MCF 10A (cell line): ENCODE measurements at regions not wholly inside any gene's neighbourhood (a gene's known extent, or its start where the extent isn't known, plus 50 kb on each side); places are given as distances from the start of the nearest gene placed in this dataset.

Experiments used
- BruUV-seq: library from RNA; stranded (reverse); fragments of 400-500 nt; replicated peaks from 2 replicates; lab custom pipeline; 2021; lab: Mats Ljungman, UMichigan
- CTCF ChIA-PET: fragments of 300-600 bp; sonication (Branson Sonifier 250); formaldehyde crosslinking; extraction: SDS; loops from one replicate; lab custom pipeline; 2021; ENCODE audit warnings: antibody characterized with exemption, inconsistent platforms; lab: Yijun Ruan, JAX
- POLR2A ChIA-PET: fragments of 300-600, 350-650 bp; sonication (Branson Sonifier 250); formaldehyde crosslinking; extraction: SDS; loops from one replicate; lab custom pipeline; 2020; ENCODE audit warnings: antibody characterized with exemption, inconsistent platforms; lab: Yijun Ruan, JAX
- DNase-seq: peaks from one replicate; pipeline ENCODE4 v3.0.0-alpha.2; 2018; ENCODE audit not compliant: unreplicated experiment
- H3K27ac Mint-ChIP-seq: one replicate; pipeline ENCODE4 v1.8.0; 2022; ENCODE audit warnings: mild to moderate bottlenecking, low read depth, mixed read lengths; ENCODE audit not compliant: unreplicated experiment
- H3K27me3 Mint-ChIP-seq: one replicate; pipeline ENCODE4 v1.8.0; 2022; ENCODE audit warnings: mixed read lengths; ENCODE audit not compliant: insufficient read depth, unreplicated experiment
- H3K36me3 Mint-ChIP-seq: one replicate; pipeline ENCODE4 v1.8.0; 2022; ENCODE audit warnings: mild to moderate bottlenecking, moderate library complexity, mixed read lengths; ENCODE audit not compliant: insufficient read depth, unreplicated experiment
- H3K4me1 Mint-ChIP-seq: one replicate; pipeline ENCODE4 v1.8.0; 2022; ENCODE audit warnings: mixed read lengths; ENCODE audit not compliant: insufficient read depth, unreplicated experiment
- H3K4me3 Mint-ChIP-seq: one replicate; pipeline ENCODE4 v1.8.0; 2022; ENCODE audit warnings: mild to moderate bottlenecking, moderate library complexity, mixed read lengths; ENCODE audit not compliant: unreplicated experiment
- H3K9me3 Mint-ChIP-seq: one replicate; pipeline ENCODE4 v1.8.0; 2022; ENCODE audit warnings: mixed read lengths; ENCODE audit not compliant: unreplicated experiment
- intact Hi-C: fragments of 100-400 bp; cut with micrococcal nuclease; formaldehyde crosslinking; loops from 2 replicates; pipeline ENCODE4 v1.14.1; 2022
- TF ChIP-seq, protein P1 (sequence below): fragments of 200-600 bp; IDR thresholded peaks from one replicate; pipeline ENCODE4 v1.8.0; 2022; ENCODE audit warnings: antibody characterized with exemption, mild to moderate bottlenecking; ENCODE audit not compliant: unreplicated experiment

DNA sequence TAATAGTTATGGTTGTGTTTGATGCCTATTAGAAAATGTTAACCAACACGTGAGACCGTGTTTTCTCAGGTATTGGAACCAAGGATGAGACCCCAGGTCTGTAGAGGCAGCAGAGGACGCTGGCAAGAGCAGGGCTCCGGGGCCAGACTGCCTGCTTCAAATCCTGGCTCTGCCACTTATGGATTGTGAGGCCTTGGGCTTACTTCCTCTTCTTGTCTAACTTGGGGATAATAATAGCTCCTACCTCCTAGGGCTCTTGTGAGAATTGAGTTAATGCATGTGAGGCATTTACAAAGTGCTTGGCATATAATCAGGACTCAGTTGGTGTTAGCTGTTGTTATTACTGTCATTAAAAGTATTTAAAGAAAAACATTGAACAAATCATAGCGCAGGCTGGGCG, 85.5 kb upstream of the PITX1 start:
- H3K27me3 Mint-ChIP-seq = no peaks in the 10 kb centered on the region
- DNase-seq = no peak
- H3K4me3 Mint-ChIP-seq = no peak overlapping the region
- intact Hi-C loops = no loop called here
- ChIA-PET CTCF (interaction anchor here (1.0 kb wide), 1 partner anchor 14 kb away, joined by 3 read pairs; no protein-coding TSS in a partner anchor), POLR2A (interaction anchor here (1.2 kb wide), 1 partner anchor 13 kb away, joined by 3 read pairs; no protein-coding TSS in a partner anchor)
- no TSS peak for BruUV-seq
- TF ChIP-seq, protein P1, sequence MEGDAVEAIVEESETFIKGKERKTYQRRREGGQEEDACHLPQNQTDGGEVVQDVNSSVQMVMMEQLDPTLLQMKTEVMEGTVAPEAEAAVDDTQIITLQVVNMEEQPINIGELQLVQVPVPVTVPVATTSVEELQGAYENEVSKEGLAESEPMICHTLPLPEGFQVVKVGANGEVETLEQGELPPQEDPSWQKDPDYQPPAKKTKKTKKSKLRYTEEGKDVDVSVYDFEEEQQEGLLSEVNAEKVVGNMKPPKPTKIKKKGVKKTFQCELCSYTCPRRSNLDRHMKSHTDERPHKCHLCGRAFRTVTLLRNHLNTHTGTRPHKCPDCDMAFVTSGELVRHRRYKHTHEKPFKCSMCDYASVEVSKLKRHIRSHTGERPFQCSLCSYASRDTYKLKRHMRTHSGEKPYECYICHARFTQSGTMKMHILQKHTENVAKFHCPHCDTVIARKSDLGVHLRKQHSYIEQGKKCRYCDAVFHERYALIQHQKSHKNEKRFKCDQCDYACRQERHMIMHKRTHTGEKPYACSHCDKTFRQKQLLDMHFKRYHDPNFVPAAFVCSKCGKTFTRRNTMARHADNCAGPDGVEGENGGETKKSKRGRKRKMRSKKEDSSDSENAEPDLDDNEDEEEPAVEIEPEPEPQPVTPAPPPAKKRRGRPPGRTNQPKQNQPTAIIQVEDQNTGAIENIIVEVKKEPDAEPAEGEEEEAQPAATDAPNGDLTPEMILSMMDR = no peak
- H3K27ac Mint-ChIP-seq = no peak overlapping the region
- no peaks in the 10 kb centered on the region for H3K36me3 Mint-ChIP-seq
- H3K4me1 Mint-ChIP-seq = peaks cover 9% of the 10 kb centered on the region
- H3K9me3 Mint-ChIP-seq = no peaks in the 10 kb centered on the region

DNA sequence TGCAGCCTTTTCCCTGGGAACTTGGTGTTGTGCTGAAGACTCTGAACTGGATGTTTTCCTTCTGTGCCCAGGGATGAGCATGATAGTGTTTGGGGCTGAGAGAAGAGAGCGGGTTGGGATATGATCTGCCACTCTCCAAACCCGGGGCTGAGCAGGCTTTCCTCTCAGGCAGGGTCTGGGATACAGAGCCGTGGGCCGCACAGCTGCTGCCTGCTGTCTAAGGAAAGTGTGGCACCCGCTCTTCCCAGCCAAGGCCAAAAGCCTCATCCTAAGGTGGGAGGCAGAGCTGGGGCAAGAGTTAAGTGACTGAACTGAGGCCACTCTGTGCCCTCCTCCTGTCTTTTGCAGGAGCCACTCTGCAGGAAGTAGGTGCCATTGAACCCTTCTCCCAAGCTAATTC, 83.6 kb upstream of the PITX1 start:
- intact Hi-C loops = no loop called here
- Mint-ChIP-seq H3K27me3 (no peaks in the 10 kb centered on the region), H3K4me1 (peaks cover 11% of the 10 kb centered on the region), H3K9me3 (no peaks in the 10 kb centered on the region), H3K4me3 (no peak overlapping the region), H3K36me3 (no peaks in the 10 kb centered on the region), H3K27ac (no peak overlapping the region)
- no TSS peak for BruUV-seq
- DNase-seq = no peak
- ChIA-PET POLR2A (no interaction called here), CTCF (no interaction called here)
- TF ChIP-seq, protein P1 = no peak

DNA sequence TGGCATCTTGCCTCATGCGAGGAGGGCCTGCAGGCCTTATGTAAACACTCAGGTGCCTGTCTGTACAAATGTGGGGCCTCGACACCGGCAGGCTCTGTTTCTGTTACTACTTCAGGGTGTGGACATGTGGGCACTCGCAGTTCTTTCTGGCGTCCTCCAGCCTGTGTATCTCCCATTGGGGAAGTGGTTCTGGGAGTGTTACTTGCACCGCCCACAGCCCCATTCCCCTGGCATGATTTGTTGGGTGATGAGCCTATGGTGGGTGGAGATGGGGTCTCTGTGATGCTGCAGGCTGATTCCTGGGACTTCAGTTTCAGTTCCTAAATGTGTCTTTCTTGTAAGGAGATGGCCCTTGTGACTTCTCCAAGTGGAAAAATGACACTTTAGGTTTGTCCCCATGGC, 82.1 kb upstream of the PITX1 start:
- ChIA-PET CTCF (no interaction called here), POLR2A (no interaction called here)
- H3K27ac Mint-ChIP-seq = no peak overlapping the region
- intact Hi-C loops = no loop called here
- H3K36me3 Mint-ChIP-seq = no peaks in the 10 kb centered on the region
- H3K9me3 Mint-ChIP-seq = no peaks in the 10 kb centered on the region
- BruUV-seq = no TSS peak
- H3K4me1 Mint-ChIP-seq = peaks cover 25% of the 10 kb centered on the region
- TF ChIP-seq, protein P1 = no peak
- no peaks in the 10 kb centered on the region for H3K27me3 Mint-ChIP-seq
- DNase-seq = no peak
- H3K4me3 Mint-ChIP-seq = no peak overlapping the region

DNA sequence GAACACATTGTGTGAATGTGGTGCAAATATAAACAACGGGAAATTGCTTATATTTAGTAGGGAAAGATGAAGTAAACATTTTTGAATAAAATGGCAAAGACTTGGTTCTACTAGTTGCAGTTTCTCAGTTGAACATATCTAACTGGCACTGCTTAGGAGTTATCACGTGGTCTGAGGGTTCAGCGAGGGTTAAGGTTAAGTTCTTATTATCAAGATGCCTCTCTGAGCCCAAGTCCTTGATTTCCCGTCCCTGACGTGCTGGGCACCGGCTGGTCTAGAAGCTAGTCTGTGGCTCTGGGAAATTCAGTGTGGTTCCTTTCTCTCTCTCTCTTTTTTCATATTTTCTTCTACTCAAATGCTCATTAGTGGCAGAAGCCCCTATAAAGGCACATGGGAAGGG, 81.6 kb upstream of the PITX1 start:
- no peak overlapping the region for H3K27ac Mint-ChIP-seq
- TF ChIP-seq, protein P1 = no peak
- H3K4me3 Mint-ChIP-seq = no peak overlapping the region
- peaks cover 31% of the 10 kb centered on the region for H3K4me1 Mint-ChIP-seq
- CTCF ChIA-PET = interaction anchor here (0.9 to 1.8 kb wide), 2 partner anchors 19 to 76 kb away, joined by 4 to 6 read pairs; no protein-coding TSS in a partner anchor
- no peaks in the 10 kb centered on the region for H3K27me3 Mint-ChIP-seq
- no peak for DNase-seq
- no TSS peak for BruUV-seq
- POLR2A ChIA-PET = interaction anchor here (1.0 kb wide), 1 partner anchor 8 kb away, joined by 8 read pairs; no protein-coding TSS in a partner anchor
- intact Hi-C loops = no loop called here
- H3K9me3 Mint-ChIP-seq = no peaks in the 10 kb centered on the region
- no peaks in the 10 kb centered on the region for H3K36me3 Mint-ChIP-seq
